ENCODE measurements at regions not wholly inside any gene's neighbourhood (a gene's known extent, or its start where the extent isn't known, plus 50 kb on each side); places are given as distances from the start of the nearest gene placed in this dataset.

DNA sequence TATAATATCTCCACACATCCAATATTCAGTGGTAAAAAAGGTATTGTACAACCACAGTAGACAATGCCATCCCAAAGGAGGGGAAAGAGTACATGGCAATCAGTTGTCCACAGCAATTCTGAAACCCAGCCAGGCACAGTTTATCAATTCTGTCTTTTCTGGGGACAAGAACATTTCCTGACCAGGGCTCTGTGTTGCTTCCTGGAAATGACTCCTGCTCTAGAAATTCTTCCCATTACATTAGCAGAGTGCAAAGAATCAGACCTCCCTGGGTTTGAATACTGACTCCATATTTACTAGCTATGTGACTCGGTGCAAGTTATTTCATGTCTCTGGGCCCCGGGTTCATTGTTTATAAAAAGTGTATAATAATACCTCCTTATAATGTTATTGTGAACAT is 220.4 kb upstream of the CFAP20DC start:
- Histone ChIP-seq H3K36me3 (ENCODE audit: control insufficient read depth, insufficient read depth, low read length) (no peaks in the 10 kb centered on the region), H3K9ac (ENCODE audit: low read depth, low read length) (no peak overlapping the region), H3K4me1 (ENCODE audit: control insufficient read depth, insufficient read depth, low read length) (no peaks in the 10 kb centered on the region), H3K27me3 (ENCODE audit: control insufficient read depth, insufficient read depth, low read length) (no peaks in the 10 kb centered on the region), H3K9me3 (ENCODE audit: control insufficient read depth, insufficient read depth, low read length) (no peaks in the 10 kb centered on the region), H3K27ac (ENCODE audit: low read depth, low read length) (no peak overlapping the region), H3K4me3 (ENCODE audit: low read depth, low read length) (no peak overlapping the region)

DNA sequence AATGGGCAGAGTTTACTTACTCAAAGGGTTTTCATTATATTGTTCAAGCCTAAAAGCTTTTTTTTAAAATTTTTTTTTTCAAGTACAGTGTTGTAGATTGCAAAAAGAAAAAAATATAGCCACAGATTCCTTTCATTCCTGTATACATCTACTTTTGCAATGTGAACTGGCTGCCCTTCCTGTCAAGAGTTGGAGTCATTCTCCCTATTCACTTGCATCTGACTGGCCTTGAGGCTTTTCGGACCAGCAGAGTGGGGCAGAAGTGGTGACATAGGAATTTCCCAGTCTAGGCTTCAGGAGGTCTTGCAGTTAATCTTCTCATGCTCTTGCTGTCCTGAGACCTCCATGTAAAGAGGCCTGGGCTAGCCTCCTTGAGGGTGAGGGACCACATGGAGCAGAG is 218.3 kb upstream of the CFAP20DC start:
- Histone ChIP-seq H3K9me3 (ENCODE audit: control insufficient read depth, insufficient read depth, low read length) (no peaks in the 10 kb centered on the region), H3K4me1 (ENCODE audit: control insufficient read depth, insufficient read depth, low read length) (no peaks in the 10 kb centered on the region), H3K4me3 (ENCODE audit: low read depth, low read length) (no peak overlapping the region), H3K36me3 (ENCODE audit: control insufficient read depth, insufficient read depth, low read length) (no peaks in the 10 kb centered on the region), H3K27me3 (ENCODE audit: control insufficient read depth, insufficient read depth, low read length) (no peaks in the 10 kb centered on the region), H3K9ac (ENCODE audit: low read depth, low read length) (no peak overlapping the region), H3K27ac (ENCODE audit: low read depth, low read length) (no peak overlapping the region)

DNA sequence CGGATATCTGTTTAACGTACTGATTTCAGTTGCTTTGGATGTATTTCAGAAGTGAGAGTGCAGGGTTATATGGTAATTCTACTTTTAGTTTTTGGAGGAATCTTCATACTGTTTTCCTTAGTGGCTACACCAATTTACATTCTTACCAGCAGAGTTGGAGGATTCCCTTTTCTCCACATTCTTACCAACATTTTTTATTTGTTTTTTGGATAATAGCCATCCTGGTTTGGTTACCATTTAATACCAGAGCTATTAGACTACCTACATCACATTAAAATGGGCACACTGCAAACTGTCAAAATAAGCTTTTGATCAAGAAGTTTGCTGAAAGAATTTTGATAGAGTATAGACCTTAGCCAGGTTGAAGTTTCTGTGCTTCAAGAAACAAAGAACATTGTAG is 217.2 kb upstream of the CFAP20DC start:
- Histone ChIP-seq H3K4me3 (ENCODE audit: low read depth, low read length) (no peak overlapping the region), H3K36me3 (ENCODE audit: control insufficient read depth, insufficient read depth, low read length) (no peaks in the 10 kb centered on the region), H3K9me3 (ENCODE audit: control insufficient read depth, insufficient read depth, low read length) (no peaks in the 10 kb centered on the region), H3K27ac (ENCODE audit: low read depth, low read length) (no peak overlapping the region), H3K9ac (ENCODE audit: low read depth, low read length) (no peak overlapping the region), H3K4me1 (ENCODE audit: control insufficient read depth, insufficient read depth, low read length) (no peaks in the 10 kb centered on the region), H3K27me3 (ENCODE audit: control insufficient read depth, insufficient read depth, low read length) (no peaks in the 10 kb centered on the region)

DNA sequence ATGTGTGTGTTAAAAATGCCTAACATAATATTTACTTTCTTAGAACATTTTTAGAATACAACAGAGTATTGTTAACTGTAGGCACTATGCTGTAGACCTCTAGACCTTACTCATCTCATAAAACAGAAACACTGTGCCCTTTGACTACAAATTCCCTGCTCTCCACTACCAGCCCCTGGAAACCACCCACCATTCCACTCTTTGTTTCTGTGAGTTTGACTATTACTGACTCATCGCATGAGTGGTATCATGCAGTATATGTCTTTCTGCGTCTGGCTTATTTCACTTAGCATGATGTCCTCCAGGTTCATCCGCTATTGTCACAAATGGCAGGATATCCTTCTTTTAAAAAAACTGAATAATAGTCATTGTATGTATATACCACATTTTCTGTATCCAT is 216.7 kb upstream of the CFAP20DC start:
- Histone ChIP-seq H3K27ac (ENCODE audit: low read depth, low read length) (no peak overlapping the region), H3K4me3 (ENCODE audit: low read depth, low read length) (no peak overlapping the region), H3K36me3 (ENCODE audit: control insufficient read depth, insufficient read depth, low read length) (no peaks in the 10 kb centered on the region), H3K4me1 (ENCODE audit: control insufficient read depth, insufficient read depth, low read length) (no peaks in the 10 kb centered on the region), H3K27me3 (ENCODE audit: control insufficient read depth, insufficient read depth, low read length) (no peaks in the 10 kb centered on the region), H3K9me3 (ENCODE audit: control insufficient read depth, insufficient read depth, low read length) (no peaks in the 10 kb centered on the region), H3K9ac (ENCODE audit: low read depth, low read length) (no peak overlapping the region)

DNA sequence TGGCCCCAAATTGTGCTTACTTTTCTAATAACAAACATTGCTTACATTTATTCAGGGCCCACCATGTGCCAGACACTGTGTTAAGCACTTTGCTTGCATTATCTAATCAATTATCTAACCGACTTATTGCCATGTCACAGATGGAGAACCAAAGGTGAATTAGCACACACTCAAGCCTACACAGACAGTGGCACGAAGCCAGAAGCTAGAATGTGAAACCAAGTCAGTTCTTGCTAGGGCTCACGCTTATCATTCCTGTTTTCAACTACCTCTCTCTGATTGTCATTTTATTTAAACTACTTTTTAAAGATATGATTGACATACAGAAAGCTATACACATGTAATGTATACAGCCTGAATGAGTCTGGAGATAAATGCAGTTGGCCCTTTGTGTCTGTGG is 215.7 kb upstream of the CFAP20DC start:
- no peak overlapping the region for H3K27ac ChIP-seq (ENCODE audit: low read depth, low read length)
- H3K9me3 ChIP-seq (ENCODE audit: control insufficient read depth, insufficient read depth, low read length): no peaks in the 10 kb centered on the region
- H3K36me3 ChIP-seq (ENCODE audit: control insufficient read depth, insufficient read depth, low read length): no peaks in the 10 kb centered on the region
- H3K4me3 ChIP-seq (ENCODE audit: low read depth, low read length): no peak overlapping the region
- H3K4me1 ChIP-seq (ENCODE audit: control insufficient read depth, insufficient read depth, low read length): no peaks in the 10 kb centered on the region
- H3K27me3 ChIP-seq (ENCODE audit: control insufficient read depth, insufficient read depth, low read length): no peaks in the 10 kb centered on the region
- no peak overlapping the region for H3K9ac ChIP-seq (ENCODE audit: low read depth, low read length)

DNA sequence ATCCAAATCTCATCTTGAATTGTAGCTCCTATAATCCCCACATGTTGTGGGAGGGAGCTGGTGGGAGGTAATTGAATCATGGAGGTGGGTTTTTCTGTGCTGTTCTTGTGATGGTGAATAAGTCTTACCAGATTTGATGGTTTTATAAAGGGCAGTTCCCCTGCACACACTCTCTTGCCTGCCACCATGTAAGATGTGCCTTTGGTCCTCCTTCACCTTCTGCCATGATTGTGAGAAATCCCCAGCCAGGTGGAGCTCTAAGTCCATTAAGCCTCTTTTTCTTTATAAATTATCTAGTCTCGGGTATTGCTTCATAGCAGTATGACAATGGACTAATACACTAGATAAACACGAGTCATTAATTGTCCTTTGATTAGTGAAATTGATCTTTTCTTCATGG is 214.5 kb upstream of the CFAP20DC start:
- no peak overlapping the region for H3K9ac ChIP-seq (ENCODE audit: low read depth, low read length)
- H3K27ac ChIP-seq (ENCODE audit: low read depth, low read length): no peak overlapping the region
- no peaks in the 10 kb centered on the region for H3K36me3 ChIP-seq (ENCODE audit: control insufficient read depth, insufficient read depth, low read length)
- H3K27me3 ChIP-seq (ENCODE audit: control insufficient read depth, insufficient read depth, low read length): no peaks in the 10 kb centered on the region
- no peak overlapping the region for H3K4me3 ChIP-seq (ENCODE audit: low read depth, low read length)
- no peaks in the 10 kb centered on the region for H3K9me3 ChIP-seq (ENCODE audit: control insufficient read depth, insufficient read depth, low read length)
- H3K4me1 ChIP-seq (ENCODE audit: control insufficient read depth, insufficient read depth, low read length): no peaks in the 10 kb centered on the region

DNA sequence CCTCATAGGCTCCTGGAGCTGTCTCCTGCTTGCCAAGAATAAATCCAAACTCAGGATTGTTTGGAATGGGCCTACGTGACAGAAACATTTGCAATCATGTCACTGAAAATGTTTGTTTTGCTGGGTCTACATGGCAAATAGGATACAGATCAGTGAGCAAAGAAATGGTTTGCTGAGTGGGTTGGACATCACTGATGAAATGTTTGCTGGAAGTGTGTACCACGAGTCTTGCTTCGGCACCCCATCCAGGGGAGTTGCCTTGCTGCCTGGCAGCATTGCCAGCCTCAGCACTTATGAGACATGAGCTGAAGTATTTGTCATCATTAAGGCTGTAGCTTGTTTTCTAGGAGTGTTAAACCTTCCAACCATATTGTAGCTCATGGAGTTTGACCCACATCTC is 213.3 kb upstream of the CFAP20DC start:
- no peak overlapping the region for H3K4me3 ChIP-seq (ENCODE audit: low read depth, low read length)
- H3K27ac ChIP-seq (ENCODE audit: low read depth, low read length): no peak overlapping the region

DNA sequence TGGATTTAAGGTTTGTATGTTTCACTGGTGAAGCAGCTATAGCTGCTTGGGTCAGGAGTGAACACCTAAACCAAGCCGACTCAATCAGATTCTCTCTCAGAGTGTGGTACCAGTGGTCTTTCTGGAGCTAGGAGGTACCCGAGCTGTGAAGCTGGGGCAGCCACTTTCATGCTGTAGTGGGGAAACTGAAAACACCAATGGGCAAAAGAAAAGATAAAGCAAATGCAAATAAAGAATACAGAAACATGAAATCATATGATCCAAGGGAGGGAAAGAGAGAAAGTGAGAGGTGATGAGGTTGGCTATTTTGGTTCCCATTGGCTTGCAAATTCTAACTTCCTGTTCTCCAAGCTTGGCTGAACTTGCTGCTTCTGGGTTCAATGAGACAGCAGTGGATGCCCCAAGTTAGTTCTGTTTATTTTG is 212.3 kb upstream of the CFAP20DC start:
- Histone ChIP-seq H3K9ac (ENCODE audit: low read depth, low read length) (no peak overlapping the region), H3K4me1 (ENCODE audit: control insufficient read depth, insufficient read depth, low read length) (no peaks in the 10 kb centered on the region)

More for the DNA sequence above, 213.3 kb upstream of the CFAP20DC start:
- H3K9ac ChIP-seq (ENCODE audit: low read depth, low read length): no peak overlapping the region
- H3K27me3 ChIP-seq (ENCODE audit: control insufficient read depth, insufficient read depth, low read length): no peaks in the 10 kb centered on the region
- no peaks in the 10 kb centered on the region for H3K4me1 ChIP-seq (ENCODE audit: control insufficient read depth, insufficient read depth, low read length)
- H3K9me3 ChIP-seq (ENCODE audit: control insufficient read depth, insufficient read depth, low read length): no peaks in the 10 kb centered on the region
- no peaks in the 10 kb centered on the region for H3K36me3 ChIP-seq (ENCODE audit: control insufficient read depth, insufficient read depth, low read length)

DNA sequence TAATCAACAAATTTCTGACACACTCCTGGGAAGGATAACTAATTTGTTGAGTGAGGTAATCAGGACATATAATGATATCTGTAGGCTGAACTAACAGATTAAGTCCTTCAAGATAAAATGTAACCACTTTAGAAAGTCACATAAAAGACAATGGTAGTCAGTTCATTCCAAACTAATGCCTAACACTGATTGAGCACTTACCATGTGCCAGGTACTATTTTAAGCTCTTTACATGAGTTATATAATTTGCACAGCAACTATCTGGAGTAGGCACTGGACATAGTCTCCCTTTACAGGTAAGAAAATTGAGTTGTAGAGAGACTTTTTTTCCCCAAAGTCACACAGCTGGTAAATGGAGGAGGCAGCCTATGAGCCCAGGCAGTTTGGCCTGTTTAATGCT is 211.2 kb upstream of the CFAP20DC start:
- Histone ChIP-seq H3K27ac (ENCODE audit: low read depth, low read length) (no peak overlapping the region), H3K36me3 (ENCODE audit: control insufficient read depth, insufficient read depth, low read length) (no peaks in the 10 kb centered on the region), H3K9me3 (ENCODE audit: control insufficient read depth, insufficient read depth, low read length) (no peaks in the 10 kb centered on the region), H3K9ac (ENCODE audit: low read depth, low read length) (no peak overlapping the region), H3K4me1 (ENCODE audit: control insufficient read depth, insufficient read depth, low read length) (no peaks in the 10 kb centered on the region), H3K4me3 (ENCODE audit: low read depth, low read length) (no peak overlapping the region), H3K27me3 (ENCODE audit: control insufficient read depth, insufficient read depth, low read length) (no peaks in the 10 kb centered on the region)

More for the DNA sequence above, 212.3 kb upstream of the CFAP20DC start:
- H3K4me3 ChIP-seq (ENCODE audit: low read depth, low read length): no peak overlapping the region
- no peak overlapping the region for H3K27ac ChIP-seq (ENCODE audit: low read depth, low read length)
- H3K27me3 ChIP-seq (ENCODE audit: control insufficient read depth, insufficient read depth, low read length): no peaks in the 10 kb centered on the region
- no peaks in the 10 kb centered on the region for H3K36me3 ChIP-seq (ENCODE audit: control insufficient read depth, insufficient read depth, low read length)
- H3K9me3 ChIP-seq (ENCODE audit: control insufficient read depth, insufficient read depth, low read length): no peaks in the 10 kb centered on the region

DNA sequence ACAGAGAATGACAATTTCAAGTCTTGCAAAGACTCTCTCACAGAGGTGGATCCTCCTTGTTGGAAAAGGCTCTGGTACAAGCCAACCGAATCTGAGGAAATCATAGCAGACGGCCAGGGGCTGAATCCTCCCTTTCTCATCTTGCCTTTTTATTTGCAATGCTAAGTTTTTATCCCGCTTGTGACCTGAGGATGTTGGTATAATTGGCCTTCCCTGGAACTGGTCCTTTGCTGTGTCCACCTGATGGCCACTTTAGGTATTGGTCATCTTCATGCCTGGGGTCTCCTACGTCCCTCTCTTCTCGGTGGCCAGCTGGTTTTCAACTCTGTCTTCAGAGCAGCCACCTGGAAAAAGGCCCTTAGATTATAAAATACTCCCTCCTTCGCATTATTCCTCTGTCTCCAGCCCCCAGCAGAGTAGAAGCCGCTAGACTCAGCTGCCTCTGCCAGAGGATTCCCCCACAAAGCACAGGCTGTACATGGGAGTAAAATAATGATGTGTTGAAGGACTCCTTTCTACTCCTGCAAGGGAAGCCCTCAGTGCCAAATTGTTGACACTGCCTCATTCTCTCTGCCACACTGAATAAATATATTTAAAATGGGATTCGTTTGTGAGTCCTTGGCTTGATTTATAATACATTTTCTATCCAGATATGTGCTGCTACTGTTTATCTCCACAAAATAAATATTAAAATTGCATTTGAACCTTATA is 208.9 kb upstream of the CFAP20DC start:
- no peak overlapping the region for H3K27ac ChIP-seq (ENCODE audit: low read depth, low read length)
- no peaks in the 10 kb centered on the region for H3K36me3 ChIP-seq (ENCODE audit: control insufficient read depth, insufficient read depth, low read length)
- no peaks in the 10 kb centered on the region for H3K4me1 ChIP-seq (ENCODE audit: control insufficient read depth, insufficient read depth, low read length)
- no peaks in the 10 kb centered on the region for H3K9me3 ChIP-seq (ENCODE audit: control insufficient read depth, insufficient read depth, low read length)
- no peak overlapping the region for H3K4me3 ChIP-seq (ENCODE audit: low read depth, low read length)
- no peaks in the 10 kb centered on the region for H3K27me3 ChIP-seq (ENCODE audit: control insufficient read depth, insufficient read depth, low read length)
- no peak overlapping the region for H3K9ac ChIP-seq (ENCODE audit: low read depth, low read length)

DNA sequence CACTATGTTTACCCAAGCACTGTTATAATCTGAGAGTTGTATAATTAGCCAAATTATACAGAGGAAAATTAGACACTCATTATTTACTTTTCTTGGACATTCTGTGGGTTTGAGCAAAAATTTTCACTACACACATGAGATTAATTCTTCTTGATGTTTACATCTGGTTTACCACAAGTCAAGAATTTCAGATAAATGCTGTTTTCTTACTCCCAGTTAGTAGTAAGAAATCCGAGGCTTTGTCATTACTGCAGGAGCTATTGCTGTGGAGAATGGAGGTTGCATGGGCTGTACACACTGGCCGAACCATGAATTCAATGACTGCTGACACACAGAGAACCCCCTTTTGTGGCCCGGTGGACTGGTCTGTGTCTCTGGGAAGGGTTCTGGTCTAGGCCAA is 207.7 kb upstream of the CFAP20DC start:
- H3K9me3 ChIP-seq (ENCODE audit: control insufficient read depth, insufficient read depth, low read length): no peaks in the 10 kb centered on the region
- H3K4me3 ChIP-seq (ENCODE audit: low read depth, low read length): no peak overlapping the region
- H3K4me1 ChIP-seq (ENCODE audit: control insufficient read depth, insufficient read depth, low read length): no peaks in the 10 kb centered on the region
- no peak overlapping the region for H3K27ac ChIP-seq (ENCODE audit: low read depth, low read length)
- H3K27me3 ChIP-seq (ENCODE audit: control insufficient read depth, insufficient read depth, low read length): no peaks in the 10 kb centered on the region
- no peaks in the 10 kb centered on the region for H3K36me3 ChIP-seq (ENCODE audit: control insufficient read depth, insufficient read depth, low read length)
- H3K9ac ChIP-seq (ENCODE audit: low read depth, low read length): no peak overlapping the region

Measured in HUES48 (cell line).